Stimulated activated CD4-positive, alpha-beta T cell treated with anti-CD3 and anti-CD28 coated beads, Interleukin-4, amount 100 ng/mL, for 1 hour (primary cell): ENCODE measurements at regions not wholly inside any gene's neighbourhood (a gene's known extent, or its start where the extent isn't known, plus 50 kb on each side); places are given as distances from the start of the nearest gene placed in this dataset.

Experiments
- DNase-seq: peaks from one replicate; pipeline ENCODE4 v3.0.0-alpha.2; 2020

DNA sequence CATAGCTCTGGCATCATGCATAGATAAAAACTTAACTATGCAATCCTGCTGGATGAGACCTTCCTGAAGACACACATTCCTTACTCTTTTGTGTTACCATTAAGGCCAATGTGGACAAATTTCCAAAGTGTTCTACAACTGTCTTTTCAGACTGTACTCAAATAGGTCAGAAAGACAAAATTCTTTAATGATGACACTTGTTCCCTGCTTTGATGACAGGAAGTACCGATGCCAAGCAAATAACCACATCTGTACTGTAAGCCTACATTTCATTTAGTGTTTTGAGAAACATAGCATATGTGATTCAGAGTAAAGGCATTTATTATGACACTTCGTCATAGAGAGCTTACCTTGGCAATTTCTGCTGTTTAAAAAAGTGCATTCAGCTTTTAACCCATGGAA lies 55.0 kb downstream of the PMAIP1 start:
- DNase-seq = no peak

DNA sequence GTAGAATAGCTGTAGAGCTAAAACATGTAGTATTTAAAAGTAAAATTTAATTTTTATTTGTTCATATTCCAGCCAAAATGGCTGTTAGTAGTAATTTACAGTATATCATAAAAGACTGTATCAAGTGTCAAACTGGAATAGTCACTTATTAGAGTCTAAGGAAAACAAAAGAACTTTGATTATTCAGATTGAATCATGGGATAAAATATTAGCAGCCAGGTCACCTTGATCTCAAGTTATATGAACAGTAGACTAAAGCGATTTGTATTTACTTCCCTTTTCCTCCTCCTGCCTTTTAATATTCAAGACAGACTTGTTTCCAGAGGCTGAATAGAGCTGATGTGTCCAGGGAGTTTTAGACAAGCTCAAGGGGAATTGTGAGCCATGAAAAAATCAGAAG lies 54.4 kb downstream of the PMAIP1 start:
- no peak for DNase-seq
